ENCODE measurements at regions not wholly inside any gene's neighbourhood (a gene's known extent, or its start where the extent isn't known, plus 50 kb on each side); places are given as distances from the start of the nearest gene placed in this dataset.

DNA sequence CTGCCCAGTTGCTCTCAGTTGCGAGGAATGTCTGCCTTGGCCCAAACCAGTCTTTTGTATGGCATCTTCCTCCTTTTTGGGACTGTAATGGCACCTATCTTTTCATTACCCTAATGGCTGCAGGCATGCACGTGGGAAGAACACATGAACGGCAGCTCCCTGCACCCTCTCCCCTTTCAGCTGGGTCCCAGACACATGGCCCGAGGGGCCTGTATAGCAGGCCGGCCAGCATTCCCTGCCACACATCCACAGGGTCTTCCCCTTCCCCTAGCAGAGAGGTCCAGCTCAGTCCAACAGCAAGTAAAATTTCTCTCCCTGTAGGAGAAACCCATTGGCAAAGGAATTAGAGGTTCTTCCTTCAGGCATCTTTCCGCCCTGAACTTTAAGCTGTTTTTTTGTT lies 829.1 kb upstream of the AGA start:
- DNase-seq (ENCODE audit: low read depth in 1 of 2, low spot score in 1 of 2), result no peak
- Histone ChIP-seq H3K27me3 (ENCODE audit: insufficient read depth, poor library complexity, severe bottlenecking) (no peaks in the 10 kb centered on the region), H3K4me3 (replicated peaks; ENCODE audit: insufficient read depth, low read length) (no peak overlapping the region), H3K27ac (replicated peaks) (no peak overlapping the region)
- TF ChIP-seq GABPA (IDR thresholded peaks at IDR 0.05; ENCODE audit: low read depth) (no peak), SPI1 (IDR thresholded peaks at IDR 0.05; ENCODE audit: borderline replicate concordance, low read depth) (no peak), POLR2AphosphoS5 (IDR thresholded peaks at IDR 0.05; ENCODE audit: low read depth) (no peak)
- TF ChIP-seq, protein P1, sequence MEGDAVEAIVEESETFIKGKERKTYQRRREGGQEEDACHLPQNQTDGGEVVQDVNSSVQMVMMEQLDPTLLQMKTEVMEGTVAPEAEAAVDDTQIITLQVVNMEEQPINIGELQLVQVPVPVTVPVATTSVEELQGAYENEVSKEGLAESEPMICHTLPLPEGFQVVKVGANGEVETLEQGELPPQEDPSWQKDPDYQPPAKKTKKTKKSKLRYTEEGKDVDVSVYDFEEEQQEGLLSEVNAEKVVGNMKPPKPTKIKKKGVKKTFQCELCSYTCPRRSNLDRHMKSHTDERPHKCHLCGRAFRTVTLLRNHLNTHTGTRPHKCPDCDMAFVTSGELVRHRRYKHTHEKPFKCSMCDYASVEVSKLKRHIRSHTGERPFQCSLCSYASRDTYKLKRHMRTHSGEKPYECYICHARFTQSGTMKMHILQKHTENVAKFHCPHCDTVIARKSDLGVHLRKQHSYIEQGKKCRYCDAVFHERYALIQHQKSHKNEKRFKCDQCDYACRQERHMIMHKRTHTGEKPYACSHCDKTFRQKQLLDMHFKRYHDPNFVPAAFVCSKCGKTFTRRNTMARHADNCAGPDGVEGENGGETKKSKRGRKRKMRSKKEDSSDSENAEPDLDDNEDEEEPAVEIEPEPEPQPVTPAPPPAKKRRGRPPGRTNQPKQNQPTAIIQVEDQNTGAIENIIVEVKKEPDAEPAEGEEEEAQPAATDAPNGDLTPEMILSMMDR (IDR thresholded peaks at IDR 0.05; ENCODE audit: insufficient read depth, low read length), result no peak
- TF ChIP-seq, protein P2, sequence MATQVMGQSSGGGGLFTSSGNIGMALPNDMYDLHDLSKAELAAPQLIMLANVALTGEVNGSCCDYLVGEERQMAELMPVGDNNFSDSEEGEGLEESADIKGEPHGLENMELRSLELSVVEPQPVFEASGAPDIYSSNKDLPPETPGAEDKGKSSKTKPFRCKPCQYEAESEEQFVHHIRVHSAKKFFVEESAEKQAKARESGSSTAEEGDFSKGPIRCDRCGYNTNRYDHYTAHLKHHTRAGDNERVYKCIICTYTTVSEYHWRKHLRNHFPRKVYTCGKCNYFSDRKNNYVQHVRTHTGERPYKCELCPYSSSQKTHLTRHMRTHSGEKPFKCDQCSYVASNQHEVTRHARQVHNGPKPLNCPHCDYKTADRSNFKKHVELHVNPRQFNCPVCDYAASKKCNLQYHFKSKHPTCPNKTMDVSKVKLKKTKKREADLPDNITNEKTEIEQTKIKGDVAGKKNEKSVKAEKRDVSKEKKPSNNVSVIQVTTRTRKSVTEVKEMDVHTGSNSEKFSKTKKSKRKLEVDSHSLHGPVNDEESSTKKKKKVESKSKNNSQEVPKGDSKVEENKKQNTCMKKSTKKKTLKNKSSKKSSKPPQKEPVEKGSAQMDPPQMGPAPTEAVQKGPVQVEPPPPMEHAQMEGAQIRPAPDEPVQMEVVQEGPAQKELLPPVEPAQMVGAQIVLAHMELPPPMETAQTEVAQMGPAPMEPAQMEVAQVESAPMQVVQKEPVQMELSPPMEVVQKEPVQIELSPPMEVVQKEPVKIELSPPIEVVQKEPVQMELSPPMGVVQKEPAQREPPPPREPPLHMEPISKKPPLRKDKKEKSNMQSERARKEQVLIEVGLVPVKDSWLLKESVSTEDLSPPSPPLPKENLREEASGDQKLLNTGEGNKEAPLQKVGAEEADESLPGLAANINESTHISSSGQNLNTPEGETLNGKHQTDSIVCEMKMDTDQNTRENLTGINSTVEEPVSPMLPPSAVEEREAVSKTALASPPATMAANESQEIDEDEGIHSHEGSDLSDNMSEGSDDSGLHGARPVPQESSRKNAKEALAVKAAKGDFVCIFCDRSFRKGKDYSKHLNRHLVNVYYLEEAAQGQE (IDR thresholded peaks at IDR 0.05; ENCODE audit: insufficient replicate concordance, low read depth), result no peak

DNA sequence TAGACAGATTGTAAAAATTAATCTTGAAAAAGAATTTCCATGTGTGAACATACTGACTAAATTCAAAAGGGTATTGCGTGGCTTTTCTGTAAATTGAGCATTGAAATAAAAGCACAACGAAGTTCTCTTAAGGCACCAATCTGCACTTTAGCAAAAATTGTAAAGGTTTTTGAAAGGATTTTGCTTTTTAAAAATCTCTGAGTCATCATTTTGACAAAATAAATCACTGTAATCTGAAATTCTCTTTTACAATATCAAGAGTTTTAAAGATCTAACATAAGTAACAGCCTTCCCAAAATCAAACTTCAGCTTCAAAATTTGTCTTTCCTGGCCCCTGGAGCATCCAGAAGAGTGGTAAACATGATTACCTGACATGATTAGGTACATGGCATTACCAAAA lies 830.9 kb upstream of the AGA start:
- DNase-seq (ENCODE audit: low read depth in 1 of 2, low spot score in 1 of 2), result no peak
- no peak overlapping the region for H3K27ac ChIP-seq (replicated peaks)
- no peaks in the 10 kb centered on the region for H3K27me3 ChIP-seq (ENCODE audit: insufficient read depth, poor library complexity, severe bottlenecking)
- no peak overlapping the region for H3K4me3 ChIP-seq (replicated peaks; ENCODE audit: insufficient read depth, low read length)
- TF ChIP-seq, protein P2 (IDR thresholded peaks at IDR 0.05; ENCODE audit: insufficient replicate concordance, low read depth), result no peak
- TF ChIP-seq, protein P1 (IDR thresholded peaks at IDR 0.05; ENCODE audit: insufficient read depth, low read length), result no peak
- TF ChIP-seq SPI1 (IDR thresholded peaks at IDR 0.05; ENCODE audit: borderline replicate concordance, low read depth) (no peak), GABPA (IDR thresholded peaks at IDR 0.05; ENCODE audit: low read depth) (no peak), POLR2AphosphoS5 (IDR thresholded peaks at IDR 0.05; ENCODE audit: low read depth) (no peak)

DNA sequence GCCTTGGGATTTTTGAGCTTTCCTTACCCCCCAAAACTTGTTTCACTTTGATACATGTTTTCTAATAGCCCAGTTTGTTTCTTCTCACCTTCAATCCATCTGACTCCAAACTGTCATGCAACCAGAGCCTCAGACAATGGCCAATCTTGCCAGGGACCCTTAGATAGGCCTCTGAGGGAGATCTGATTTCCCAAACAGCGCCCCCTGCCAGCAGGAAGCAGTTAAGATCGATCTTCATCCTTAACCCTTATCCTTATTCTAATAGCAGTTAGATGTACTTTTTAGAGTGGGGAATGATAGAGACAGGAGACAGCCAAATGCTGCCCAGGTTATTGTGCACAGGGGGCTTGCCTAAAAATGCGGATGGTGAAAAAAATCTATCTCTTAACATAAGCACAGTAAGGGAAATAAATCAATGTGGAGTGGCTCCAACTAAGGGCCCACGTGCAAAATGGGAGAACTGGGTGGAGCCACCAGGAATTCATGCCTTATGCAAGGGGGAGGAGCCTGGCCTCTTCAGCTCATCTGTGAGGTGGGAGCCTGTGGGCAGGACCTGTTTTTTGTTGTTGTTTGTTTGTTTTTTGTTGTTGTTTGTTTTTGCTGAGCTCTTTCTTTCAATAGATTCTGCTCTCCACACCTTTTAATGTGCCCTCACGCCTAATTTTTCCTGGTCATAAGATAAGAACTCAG lies 833.6 kb upstream of the AGA start:
- DNase-seq (ENCODE audit: low read depth in 1 of 2, low spot score in 1 of 2), result no peak
- H3K4me3 ChIP-seq (replicated peaks; ENCODE audit: insufficient read depth, low read length), result no peak overlapping the region
- TF ChIP-seq, protein P1 (IDR thresholded peaks at IDR 0.05; ENCODE audit: insufficient read depth, low read length), result no peak
- TF ChIP-seq, protein P2 (IDR thresholded peaks at IDR 0.05; ENCODE audit: insufficient replicate concordance, low read depth), result no peak
- TF ChIP-seq SPI1 (IDR thresholded peaks at IDR 0.05; ENCODE audit: borderline replicate concordance, low read depth) (no peak), GABPA (IDR thresholded peaks at IDR 0.05; ENCODE audit: low read depth) (no peak), POLR2AphosphoS5 (IDR thresholded peaks at IDR 0.05; ENCODE audit: low read depth) (no peak)
- H3K27me3 ChIP-seq (ENCODE audit: insufficient read depth, poor library complexity, severe bottlenecking), result no peaks in the 10 kb centered on the region
- no peak overlapping the region for H3K27ac ChIP-seq (replicated peaks)

All from HL-60 (cell line).